SW 1271 (cell line): ENCODE measurements at regions not wholly inside any gene's neighbourhood (a gene's known extent, or its start where the extent isn't known, plus 50 kb on each side); places are given as distances from the start of the nearest gene placed in this dataset.
"Not testable (repeated sequence)": the region's sequence is repeated elsewhere in the genome, so short reads cannot be mapped to it uniquely, and the experiment has no call there.

Experiments
- DNase-seq, 2 experiments: peaks; one replicate each; lab custom pipeline; 2025; lab: John Stamatoyannopoulos, UW

DNA sequence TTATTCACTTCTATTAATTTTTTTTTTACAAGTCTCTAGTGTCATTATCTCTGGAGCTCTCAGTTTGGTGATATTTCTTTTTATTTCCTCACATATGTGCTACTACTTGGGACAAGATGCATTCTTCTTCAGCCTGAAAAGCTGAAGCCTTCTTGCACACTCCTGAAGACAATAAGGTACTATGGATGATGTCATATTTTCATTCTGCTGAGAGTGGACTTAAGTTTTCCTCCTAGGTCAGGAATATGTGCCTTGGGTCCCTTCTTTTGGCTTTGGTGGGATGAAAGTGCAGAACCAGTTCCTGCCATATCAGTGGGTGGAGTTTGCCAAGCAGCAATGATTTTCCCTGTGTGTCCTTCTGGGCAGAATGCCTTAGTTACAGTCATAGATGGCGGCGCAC lies 188.7 kb upstream of the EYA4 start:
- DNase-seq, result no peak

DNA sequence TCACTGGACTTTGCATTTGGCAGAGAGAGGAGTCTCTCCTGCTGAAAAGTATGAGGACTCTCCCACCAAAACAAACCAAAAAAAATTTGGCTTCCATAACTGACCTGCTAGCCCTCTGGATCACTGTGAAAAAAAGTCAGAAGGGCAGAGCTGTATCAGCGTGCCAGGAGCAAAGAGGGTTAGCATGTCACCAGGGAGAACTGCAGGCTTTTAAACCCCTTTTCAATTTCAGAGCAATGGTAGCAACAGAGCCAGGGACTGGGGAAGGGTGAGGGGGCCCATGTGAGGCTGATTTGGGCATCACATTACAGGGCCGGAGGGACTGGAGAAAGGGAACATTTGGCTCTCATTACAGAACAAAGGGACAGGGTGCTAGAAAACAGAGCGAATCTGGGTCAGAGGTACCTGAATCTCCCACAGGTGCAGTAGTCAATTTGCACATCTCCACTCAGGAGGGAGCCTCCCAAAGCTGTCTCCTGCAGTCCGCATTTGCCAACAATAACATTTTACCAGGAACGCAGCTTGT lies 185.7 kb upstream of the EYA4 start:
- no peak for DNase-seq

DNA sequence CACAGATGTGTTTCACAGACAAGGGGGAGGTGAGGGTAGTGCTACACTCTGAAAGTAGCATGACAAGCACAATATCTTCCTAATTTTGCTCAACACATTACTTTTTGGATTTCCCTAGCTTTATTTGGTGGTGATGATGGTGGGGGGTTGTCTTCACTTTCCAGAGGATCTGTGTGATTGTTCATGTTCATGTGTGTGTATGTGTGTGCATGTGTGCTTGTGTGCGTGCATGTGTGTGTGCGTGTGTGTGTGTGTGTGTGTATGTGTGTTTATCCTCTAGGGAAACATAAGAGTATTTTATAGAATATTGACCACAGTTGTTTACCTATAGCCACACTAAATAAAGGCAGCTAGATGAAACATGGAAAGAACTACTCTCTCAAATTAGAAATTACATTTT lies 183.8 kb upstream of the EYA4 start:
- no peak for DNase-seq

DNA sequence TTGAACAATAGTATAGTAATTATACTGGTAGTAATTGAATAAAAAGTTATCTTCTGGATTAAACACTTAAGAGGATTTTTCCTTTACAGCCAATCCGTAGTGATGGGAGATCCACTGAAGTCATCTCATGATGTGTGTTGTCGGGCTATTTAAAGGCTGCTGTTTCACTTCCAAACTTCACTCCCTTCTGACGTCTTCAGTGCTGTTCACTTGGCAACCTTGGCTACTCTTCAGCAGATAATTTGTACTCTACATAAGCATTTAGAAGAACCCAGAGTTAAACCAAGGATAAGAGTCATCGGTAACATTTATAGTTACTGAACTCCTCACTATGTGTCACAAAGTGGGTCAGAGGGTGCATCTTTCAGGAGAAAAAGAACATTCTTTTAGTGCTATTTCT lies 179.1 kb upstream of the EYA4 start:
- DNase-seq, result no peak

DNA sequence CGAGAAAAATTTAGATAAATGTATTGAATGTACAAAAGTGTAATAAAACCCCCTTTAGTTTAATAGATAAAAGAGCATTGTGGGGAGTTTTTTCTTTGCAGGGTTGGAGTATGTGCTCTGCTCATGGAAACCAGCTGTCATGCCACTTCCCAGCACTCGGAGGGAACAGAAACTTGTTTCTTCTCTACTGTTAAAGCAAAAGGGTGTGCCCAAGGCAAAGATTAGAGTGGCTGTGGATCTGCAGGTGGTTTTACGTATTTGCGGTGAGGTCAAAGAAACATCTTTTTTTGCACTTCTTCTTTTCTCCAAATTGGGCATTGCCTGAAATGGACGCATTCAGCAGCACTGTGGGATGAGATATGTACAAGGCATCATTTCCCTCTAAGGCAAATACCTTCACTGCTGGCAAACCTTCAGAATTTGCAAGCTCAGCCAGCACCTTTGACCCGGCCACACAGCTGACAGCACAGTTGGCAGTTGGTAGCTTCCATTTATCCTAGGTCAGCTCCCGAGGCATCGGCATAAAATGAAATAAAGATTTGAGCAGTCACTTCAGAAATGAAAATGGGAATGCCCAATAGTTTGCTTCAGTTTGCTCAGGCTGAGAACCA lies 178.4 kb upstream of the EYA4 start:
- DNase-seq, result no peak

DNA sequence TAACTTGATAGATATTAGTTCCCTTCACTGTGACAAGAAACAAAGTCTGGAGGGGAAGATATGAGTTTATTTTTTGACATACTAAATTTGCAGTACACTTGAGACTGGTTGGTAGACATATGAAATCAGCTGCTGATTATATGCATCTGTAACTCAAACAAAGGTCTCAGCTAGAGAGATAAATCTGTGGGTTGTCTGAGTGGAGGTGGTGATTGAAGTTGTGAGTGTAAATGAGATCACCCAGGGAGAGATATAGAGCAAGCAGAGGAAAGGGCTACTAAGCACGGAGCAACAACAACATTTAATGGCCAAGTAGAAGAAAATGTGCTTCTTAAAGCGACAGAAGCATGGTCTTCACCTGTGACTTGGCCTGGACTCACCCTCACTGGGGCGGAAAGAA lies 173.2 kb upstream of the EYA4 start:
- no peak for DNase-seq

DNA sequence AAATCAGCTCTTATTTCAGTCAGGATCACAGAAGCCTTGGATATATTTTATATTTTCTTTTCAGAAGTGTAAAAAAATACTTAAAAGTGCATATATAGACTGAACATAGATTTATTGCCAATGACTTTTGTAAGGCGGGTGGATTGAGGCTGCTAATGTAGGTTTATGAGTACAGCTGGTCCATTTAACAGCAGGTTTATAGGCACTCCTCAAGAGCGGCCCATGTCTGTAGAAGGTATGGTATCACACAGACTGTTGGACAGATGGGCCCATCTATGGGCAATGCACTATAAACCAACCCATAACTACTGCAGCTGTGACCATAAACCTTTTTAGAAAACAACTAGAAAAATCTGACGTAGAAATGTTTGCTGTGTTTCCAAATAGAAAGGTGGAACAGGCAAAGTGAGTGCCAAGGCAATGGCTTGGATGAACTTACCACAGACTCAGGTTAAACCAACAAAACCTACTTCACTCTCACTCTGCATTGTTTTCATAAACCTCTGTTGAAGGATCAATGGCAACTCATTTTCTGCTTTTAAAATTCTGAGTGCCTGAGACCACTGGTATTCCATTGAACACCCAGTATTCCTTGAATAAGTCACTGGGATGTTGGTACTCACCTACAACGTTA lies 170.6 kb upstream of the EYA4 start:
- DNase-seq, result no peak

DNA sequence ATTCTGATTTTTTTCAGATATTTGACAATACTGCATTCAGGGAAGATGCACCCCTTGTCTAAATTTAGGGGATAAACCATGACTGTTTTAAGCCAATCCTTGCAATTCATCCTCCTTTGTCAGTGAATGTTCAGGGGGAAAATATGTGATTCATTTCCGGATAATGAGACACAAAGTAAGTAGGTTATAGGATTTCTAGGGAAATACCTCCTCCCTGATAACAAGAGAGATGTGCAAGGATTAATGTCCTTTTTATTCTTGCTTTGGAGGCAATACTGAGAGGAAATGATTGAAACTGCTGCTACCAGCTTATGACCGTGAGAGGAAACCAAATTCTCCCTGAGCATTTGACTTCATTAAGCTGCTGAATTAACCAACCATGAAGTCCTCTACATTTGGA lies 161.3 kb upstream of the EYA4 start:
- no peak for DNase-seq

DNA sequence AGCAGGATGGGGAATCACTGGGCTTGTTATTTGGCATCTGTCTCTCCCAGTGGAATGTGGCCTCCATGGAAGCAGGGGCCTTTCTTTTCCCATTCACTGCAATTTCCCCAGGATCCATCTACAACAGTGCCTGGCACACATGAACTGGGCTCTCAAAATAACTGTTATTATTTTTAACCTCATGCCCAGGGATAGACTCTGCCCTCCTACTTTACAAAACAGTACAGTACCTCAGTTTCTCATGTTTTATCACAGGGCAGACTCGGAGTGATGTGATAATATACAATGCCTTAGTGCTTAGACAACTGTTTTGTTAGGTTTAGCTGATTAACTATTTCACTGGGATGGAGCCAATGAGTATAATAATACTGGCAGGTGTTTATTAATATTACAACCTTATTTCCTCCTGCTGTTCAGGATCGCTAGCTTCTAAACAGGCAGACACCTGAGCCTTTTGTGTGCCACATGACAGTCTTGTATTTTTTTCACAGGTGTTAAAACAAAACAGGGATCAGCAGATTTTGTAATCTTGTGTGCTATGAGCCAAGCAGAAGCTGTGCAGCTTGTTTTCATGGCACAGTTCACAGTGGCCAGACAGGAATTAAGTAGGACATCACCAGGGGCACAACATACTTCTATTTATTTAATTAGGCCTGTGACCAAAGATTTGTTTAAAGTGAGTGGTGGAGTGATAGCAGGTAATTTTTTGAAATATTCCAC lies 157.7 kb upstream of the EYA4 start:
- no peak for DNase-seq

DNA sequence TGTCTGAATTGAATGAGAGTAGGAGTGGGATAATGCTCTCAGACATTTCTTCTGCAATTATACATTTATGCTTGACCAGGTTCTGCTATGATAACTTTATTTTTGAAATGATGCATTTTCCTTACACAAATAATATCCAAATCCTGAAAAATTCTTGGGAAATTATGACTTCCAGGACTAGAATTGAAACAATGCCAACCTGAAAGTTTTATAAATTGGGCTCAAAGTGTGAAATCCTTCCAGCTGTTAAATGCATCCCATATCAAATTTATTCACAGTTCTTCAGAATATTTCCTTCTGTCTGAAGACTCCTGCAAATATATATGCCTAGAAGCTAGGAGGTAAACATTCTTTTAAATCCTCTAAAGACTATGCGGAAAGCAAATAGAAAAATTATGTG lies 155.7 kb upstream of the EYA4 start:
- DNase-seq, result no peak

DNA sequence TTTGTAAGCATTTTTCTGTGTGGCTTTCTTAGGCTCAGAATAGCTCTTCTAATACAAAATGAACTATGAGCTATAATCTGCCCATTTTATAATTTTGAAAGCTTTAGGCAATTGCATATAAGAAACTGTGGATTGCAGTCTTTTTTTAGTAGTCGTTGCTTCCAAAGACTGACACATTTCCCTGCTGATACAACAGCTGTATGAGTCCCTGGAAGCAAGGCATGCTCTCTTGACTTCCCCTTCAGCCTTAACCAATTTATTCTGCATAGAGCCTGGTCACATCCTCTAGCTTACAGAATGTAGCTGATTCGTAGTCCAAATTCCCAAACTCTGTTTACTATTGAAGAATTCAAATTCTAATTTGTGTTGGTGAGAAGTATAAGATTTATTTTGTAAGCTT lies 155.3 kb upstream of the EYA4 start:
- DNase-seq, result no peak

DNA sequence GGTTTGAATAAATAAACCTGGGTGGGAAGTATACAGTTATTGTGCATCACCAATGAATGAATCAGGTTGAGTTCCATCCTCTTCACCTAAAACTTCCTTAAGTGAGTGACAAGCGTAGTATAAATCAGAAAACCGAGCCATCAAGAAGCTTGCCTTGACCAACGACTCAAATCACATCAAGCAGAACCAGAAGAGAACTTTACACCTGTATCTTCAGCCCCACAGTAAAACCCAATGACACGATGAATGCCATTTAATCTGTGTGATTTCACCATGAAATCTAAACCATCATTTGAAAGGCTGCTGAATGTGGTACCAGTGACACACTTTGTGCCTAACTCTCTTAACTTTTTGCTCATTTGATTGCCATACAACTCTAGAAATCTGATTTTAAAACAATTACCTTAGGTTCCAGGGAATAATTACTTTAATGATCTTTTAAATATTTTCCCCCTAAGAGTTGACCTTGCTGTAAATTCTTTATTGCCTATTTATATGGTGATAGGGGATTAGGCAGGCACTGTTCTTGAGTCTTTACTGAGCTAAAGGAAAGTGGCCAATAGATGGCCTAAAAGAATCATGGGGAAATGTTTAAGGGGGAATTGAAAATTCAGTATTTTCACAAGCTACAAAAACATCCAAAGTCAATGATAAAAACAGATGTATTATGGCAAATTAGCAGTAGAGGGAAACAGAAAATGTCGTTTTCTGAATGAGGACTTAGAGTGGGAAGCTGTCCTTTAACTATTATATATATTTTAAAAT lies 152.0 kb upstream of the EYA4 start:
- DNase-seq, result no peak

DNA sequence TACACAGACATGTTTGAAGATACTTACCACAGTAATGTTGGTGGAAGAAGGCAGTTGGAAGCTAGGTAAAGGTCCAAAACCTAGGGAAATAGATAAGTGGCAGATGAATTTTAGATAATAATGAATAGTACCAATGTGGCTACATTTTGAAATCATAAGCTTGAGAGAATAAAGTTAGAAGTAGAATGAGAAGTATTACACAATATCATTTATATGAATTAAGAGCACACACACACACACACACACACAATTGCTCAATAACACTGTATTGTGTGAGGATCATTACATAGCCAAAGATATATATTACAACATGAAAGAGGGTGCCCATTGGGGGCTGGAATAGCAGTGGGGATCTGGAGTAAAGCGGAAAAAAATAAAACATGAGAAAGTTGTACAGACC lies 149.0 kb upstream of the EYA4 start:
- DNase-seq, result no peak

DNA sequence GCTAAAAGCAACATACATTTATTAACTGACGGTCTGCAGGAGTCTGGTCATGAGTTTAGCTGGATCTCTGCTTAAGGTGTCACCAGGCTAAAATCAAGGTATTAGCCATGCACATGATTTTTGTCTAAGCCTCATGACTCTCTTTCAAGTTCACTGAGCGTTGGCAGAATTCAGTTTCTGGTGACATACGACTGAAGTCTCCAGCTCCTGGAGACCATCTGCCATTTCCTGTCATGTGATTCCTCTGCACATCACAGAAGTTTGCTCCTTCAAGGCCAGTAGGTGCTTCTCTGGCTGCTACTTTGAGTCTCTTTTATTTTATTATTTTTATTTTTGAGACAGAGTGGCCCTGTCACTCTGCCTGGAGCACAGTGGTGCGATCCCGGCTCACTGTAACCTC lies 148.4 kb upstream of the EYA4 start:
- no peak for DNase-seq

DNA sequence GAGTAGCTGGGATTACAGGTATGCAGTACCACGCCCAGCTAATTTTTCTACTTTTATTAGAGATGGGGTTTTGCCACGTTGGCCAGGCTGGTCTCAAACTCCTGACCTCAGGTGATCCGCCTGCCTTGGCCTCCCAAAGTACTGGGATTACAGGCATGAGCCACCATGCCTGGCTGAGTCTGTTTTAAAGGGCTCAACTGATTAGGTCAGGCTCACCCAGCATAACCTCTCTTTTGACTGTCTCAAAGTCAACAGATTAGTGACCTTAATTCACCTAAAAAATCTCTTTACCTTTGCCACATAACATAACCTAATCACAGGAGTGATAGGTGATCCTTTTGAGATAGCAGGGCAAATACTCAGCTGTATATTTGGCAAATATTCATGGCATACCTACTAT lies 147.9 kb upstream of the EYA4 start:
- DNase-seq, result not testable (repeated sequence)

DNA sequence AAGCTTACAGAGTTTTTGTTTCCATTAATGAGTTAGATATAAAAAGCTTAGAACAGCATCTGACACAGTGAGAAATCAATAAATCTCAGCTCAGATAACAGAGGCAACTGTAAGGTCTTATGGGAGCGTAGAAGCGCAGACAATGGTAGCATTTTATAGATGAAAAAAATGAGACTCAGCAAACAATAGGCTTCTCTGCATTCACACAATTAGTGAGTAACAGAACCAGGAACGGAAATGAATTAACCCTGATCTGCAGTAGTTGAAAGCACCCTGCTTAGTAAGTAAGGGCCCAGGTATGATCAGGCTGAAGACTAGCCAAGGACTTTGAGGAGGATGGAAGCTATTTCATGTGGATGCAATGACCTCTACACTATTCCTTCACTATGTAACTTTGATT lies 147.2 kb upstream of the EYA4 start:
- no peak for DNase-seq

DNA sequence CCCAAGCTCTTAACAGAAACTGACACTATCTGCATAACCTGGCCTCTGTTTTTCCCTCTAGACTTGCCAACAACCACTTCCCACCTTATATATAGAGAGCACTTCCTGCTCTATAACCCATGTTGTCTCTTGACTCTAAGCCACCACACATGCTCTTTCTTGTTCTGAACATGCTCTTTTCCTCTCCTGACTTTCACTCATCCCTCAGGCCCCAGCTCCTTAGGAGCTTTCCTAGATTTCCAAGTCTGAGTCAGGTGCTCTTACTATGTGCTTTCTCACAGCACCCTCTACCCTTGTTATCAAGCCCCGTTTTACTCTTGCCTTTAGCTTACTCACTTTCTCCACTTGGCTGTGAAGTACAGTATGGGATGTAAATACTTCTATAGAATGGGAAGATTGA lies 143.9 kb upstream of the EYA4 start:
- no peak for DNase-seq

DNA sequence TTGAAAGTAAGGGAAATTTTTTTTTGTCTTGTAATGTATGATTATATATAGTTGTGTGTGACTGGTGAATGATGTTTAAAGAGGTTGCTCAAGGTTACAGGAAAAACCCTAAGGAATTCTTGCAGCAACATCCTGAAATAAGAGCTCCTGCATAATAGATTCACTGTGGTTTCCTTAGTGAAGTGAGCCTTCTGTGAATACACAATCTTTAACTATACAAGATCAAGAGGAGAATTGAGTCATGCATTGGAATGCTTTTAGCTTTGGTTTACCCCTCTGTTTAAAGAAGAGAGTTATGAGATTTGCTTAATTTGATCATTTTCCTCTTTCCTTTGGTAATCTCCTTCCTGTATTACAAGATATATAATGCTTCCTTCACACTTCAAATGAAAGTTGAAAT lies 141.6 kb upstream of the EYA4 start:
- peak; percentile 36 to 82 for DNase-seq

DNA sequence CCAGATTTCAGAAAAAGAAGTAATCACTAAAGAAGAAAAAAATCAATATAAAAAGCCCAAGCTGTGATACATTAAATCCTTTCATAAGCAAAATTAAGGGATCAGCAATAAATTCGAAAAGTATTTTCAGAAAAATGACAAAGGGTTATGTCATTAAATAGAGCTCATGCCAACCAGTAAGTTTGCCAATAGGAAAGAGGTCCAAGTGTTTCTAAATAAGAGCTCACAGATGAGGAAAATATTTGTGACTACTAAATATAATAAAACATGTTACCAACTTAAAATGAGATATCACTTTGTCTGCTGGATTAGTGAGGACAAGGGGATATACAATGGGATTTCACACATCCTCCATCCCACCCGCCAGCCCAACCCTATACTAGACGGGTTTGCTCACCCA lies 140.3 kb upstream of the EYA4 start:
- DNase-seq, result no peak

DNA sequence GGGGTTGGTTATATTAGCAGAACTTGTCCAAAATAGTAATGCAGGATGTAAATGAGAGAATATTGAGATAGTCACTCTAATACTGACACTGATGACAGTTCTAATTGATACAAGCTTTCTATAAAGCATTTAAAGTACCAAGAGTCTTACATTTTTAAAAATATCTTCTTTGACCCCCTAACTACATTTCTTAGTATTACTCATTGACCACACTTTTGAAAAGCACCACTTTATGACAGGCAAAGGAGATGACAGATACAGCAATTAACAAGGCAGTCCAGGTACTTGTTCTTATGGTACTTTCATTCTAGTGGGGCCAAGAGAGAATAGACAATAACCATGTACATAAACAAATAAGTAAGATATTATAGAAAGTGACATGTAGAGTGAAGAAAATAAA lies 139.4 kb upstream of the EYA4 start:
- no peak for DNase-seq

DNA sequence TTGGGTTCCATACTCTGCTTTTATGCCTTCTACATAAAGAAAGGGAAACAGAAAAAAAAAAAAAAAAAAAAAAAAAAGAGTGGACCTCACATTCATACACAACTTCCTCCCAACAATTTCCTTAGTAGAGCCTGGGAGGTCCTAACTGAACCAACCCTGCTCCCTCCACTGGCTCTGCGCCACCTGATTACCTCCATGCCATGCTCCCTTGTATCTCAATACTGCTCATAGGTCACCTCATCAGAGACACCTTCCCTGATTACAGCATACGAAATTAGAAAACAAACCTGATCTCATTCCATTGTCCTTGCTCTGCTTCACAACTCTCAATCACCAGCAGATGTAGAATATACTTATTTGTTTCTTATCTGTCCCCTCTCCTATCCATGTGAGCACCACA lies 134.2 kb upstream of the EYA4 start:
- DNase-seq, result no peak

DNA sequence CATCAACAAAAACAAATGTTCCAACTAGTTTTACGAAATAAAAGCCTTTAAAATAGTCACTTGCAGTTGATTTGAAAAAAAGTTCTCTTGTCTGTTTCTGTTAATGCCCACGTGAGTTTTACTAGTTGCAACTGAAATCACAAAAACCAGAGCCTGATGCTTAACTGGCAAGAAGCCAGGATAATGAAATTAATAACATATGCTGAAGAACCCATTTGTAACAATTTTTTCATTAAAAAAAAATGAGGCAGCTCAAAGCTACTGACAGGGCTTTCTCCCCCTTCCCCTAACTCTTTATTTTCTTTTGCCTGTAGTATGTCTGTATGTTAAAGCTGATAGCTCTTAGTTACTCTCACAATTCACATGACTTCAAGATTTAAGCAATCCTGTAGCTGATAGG lies 132.7 kb upstream of the EYA4 start:
- DNase-seq, result no peak

DNA sequence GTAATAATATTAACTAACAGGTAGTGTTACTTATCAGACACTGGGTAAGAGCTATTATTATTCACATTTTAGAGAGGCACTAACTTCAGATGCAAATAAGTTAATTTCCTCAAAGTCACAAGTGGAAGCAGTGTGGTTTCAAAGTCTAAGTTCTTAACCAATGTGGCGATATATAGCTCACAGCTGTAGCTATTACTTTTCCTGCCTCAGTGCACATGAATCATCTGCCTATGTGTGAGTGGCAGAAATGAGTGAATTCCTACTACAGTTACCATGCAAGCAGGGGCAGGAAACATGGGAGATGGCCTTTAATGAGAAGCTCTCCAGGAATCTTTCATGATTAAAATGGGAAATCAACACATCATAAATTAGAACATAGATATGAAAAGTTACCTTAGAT lies 126.2 kb upstream of the EYA4 start:
- DNase-seq, result no peak
